ENCODE measurements at regions not wholly inside any gene's neighbourhood (a gene's known extent, or its start where the extent isn't known, plus 50 kb on each side); places are given as distances from the start of the nearest gene placed in this dataset.
"Not testable (repeated sequence)": the region's sequence is repeated elsewhere in the genome, so short reads cannot be mapped to it uniquely, and the experiment has no call there.

- TF ChIP-seq CTCF (conservative IDR thresholded peaks at IDR 0.05; ENCODE audit: low read length): no peak
- no peak overlapping the region for H3K4me2 ChIP-seq (ENCODE audit: low read depth, low read length, poor library complexity, severe bottlenecking)
- H3K4me1 ChIP-seq (ENCODE audit: insufficient read depth, low read length, poor library complexity, severe bottlenecking): no peaks in the 10 kb centered on the region
- no peaks in the 10 kb centered on the region for H3K36me3 ChIP-seq (ENCODE audit: insufficient read depth, low read length)
- H2AFZ ChIP-seq (ENCODE audit: low read length): no peak overlapping the region
- H4K20me1 ChIP-seq (ENCODE audit: insufficient read depth, low read length, poor library complexity, severe bottlenecking): no peaks in the 10 kb centered on the region
- H3K9me3 ChIP-seq (ENCODE audit: insufficient read depth, low read depth, low read length): no peaks in the 10 kb centered on the region
- H3K9me2 ChIP-seq (replicated peaks; ENCODE audit: low read depth, low read length): no peaks in the 10 kb centered on the region
- H3K9ac ChIP-seq (ENCODE audit: low read depth, low read length, poor library complexity, severe bottlenecking): no peak overlapping the region
- H3K4me3 ChIP-seq (ENCODE audit: low read length, poor library complexity, severe bottlenecking): no peak overlapping the region
- no peaks in the 10 kb centered on the region for H3K79me2 ChIP-seq (ENCODE audit: insufficient read depth, low read length)
- H3K27me3 ChIP-seq (ENCODE audit: insufficient read depth, low read length, poor library complexity, severe bottlenecking): no peaks in the 10 kb centered on the region
- H3F3A ChIP-seq (ENCODE audit: low read depth): no peaks in the 10 kb centered on the region
Observed at GRCh38 chr18:29361843-29362242, 1184.9 kb upstream of the CDH2 start.

- H3K79me2 ChIP-seq (ENCODE audit: insufficient read depth, low read length); H3K9me2 ChIP-seq (replicated peaks; ENCODE audit: low read depth, low read length); H3K9ac ChIP-seq (ENCODE audit: low read depth, low read length, poor library complexity, severe bottlenecking); H4K20me1 ChIP-seq (ENCODE audit: insufficient read depth, low read length, poor library complexity, severe bottlenecking); H2AFZ ChIP-seq (ENCODE audit: low read length); H3K36me3 ChIP-seq (ENCODE audit: insufficient read depth, low read length); H3K4me3 ChIP-seq (ENCODE audit: low read length, poor library complexity, severe bottlenecking); H3F3A ChIP-seq (ENCODE audit: low read depth); H3K27me3 ChIP-seq (ENCODE audit: insufficient read depth, low read length, poor library complexity, severe bottlenecking); H3K4me2 ChIP-seq (ENCODE audit: low read depth, low read length, poor library complexity, severe bottlenecking); H3K9me3 ChIP-seq (ENCODE audit: insufficient read depth, low read depth, low read length); H3K4me1 ChIP-seq (ENCODE audit: insufficient read depth, low read length, poor library complexity, severe bottlenecking): not testable (repeated sequence)
Observed at GRCh38 chr18:29360659-29361058, 1183.7 kb upstream of the CDH2 start.

- not testable (repeated sequence) for H3K4me2 ChIP-seq (ENCODE audit: low read depth, low read length, poor library complexity, severe bottlenecking); H3K36me3 ChIP-seq (ENCODE audit: insufficient read depth, low read length); H3K27me3 ChIP-seq (ENCODE audit: insufficient read depth, low read length, poor library complexity, severe bottlenecking); H3K79me2 ChIP-seq (ENCODE audit: insufficient read depth, low read length); H4K20me1 ChIP-seq (ENCODE audit: insufficient read depth, low read length, poor library complexity, severe bottlenecking); H3K9me3 ChIP-seq (ENCODE audit: insufficient read depth, low read depth, low read length); H3K9me2 ChIP-seq (replicated peaks; ENCODE audit: low read depth, low read length); H3F3A ChIP-seq (ENCODE audit: low read depth); H3K9ac ChIP-seq (ENCODE audit: low read depth, low read length, poor library complexity, severe bottlenecking); H3K4me1 ChIP-seq (ENCODE audit: insufficient read depth, low read length, poor library complexity, severe bottlenecking); H2AFZ ChIP-seq (ENCODE audit: low read length); H3K4me3 ChIP-seq (ENCODE audit: low read length, poor library complexity, severe bottlenecking)
Observed at GRCh38 chr18:29359222-29359621, 1182.3 kb upstream of the CDH2 start.

- no peaks in the 10 kb centered on the region for H3K27me3 ChIP-seq (ENCODE audit: insufficient read depth, low read length, poor library complexity, severe bottlenecking)
- H4K20me1 ChIP-seq (ENCODE audit: insufficient read depth, low read length, poor library complexity, severe bottlenecking): no peaks in the 10 kb centered on the region
- no peaks in the 10 kb centered on the region for H3K9me3 ChIP-seq (ENCODE audit: insufficient read depth, low read depth, low read length)
- TF ChIP-seq CTCF (conservative IDR thresholded peaks at IDR 0.05; ENCODE audit: low read length) (no peak), EZH2phosphoT487 (IDR thresholded peaks at IDR 0.05; ENCODE audit: borderline replicate concordance) (no peak)
- H3K4me2 ChIP-seq (ENCODE audit: low read depth, low read length, poor library complexity, severe bottlenecking): no peak overlapping the region
- no peaks in the 10 kb centered on the region for H3F3A ChIP-seq (ENCODE audit: low read depth)
- H3K9ac ChIP-seq (ENCODE audit: low read depth, low read length, poor library complexity, severe bottlenecking): no peak overlapping the region
- H3K4me3 ChIP-seq (ENCODE audit: low read length, poor library complexity, severe bottlenecking): no peak overlapping the region
- no peaks in the 10 kb centered on the region for H3K4me1 ChIP-seq (ENCODE audit: insufficient read depth, low read length, poor library complexity, severe bottlenecking)
- no peaks in the 10 kb centered on the region for H3K9me2 ChIP-seq (replicated peaks; ENCODE audit: low read depth, low read length)
- H2AFZ ChIP-seq (ENCODE audit: low read length): no peak overlapping the region
- H3K36me3 ChIP-seq (ENCODE audit: insufficient read depth, low read length): no peaks in the 10 kb centered on the region
- H3K79me2 ChIP-seq (ENCODE audit: insufficient read depth, low read length): no peaks in the 10 kb centered on the region
Observed at GRCh38 chr18:29351171-29351570, 1174.2 kb upstream of the CDH2 start.
